SK-N-SH treated with all-trans-retinoic acid at 6 μM for 48 hours (cell line): ENCODE measurements at regions not wholly inside any gene's neighbourhood (a gene's known extent, or its start where the extent isn't known, plus 50 kb on each side); places are given as distances from the start of the nearest gene placed in this dataset.

ENCODE experiments used
- ATAC-seq: fragments of 200-7000 bp; cut with Tn5 transposase; 3 replicates; pipeline ENCODE4 v1.9.1; 2020; ENCODE audit warnings: mild to moderate bottlenecking, moderate library complexity
- ARNTL ChIP-seq: fragments of 450-650 bp; formaldehyde crosslinking; IDR thresholded peaks from 2 replicates; pipeline ENCODE4 v1.5.0; 2020; ENCODE audit warnings: low read depth, mild to moderate bottlenecking, moderate library complexity, borderline replicate concordance
- CREB5 ChIP-seq: fragments of 250-450 bp; sonication (Bioruptor Pico); IDR thresholded peaks from 2 replicates; pipeline ENCODE4 v1.5.1; 2020; ENCODE audit warnings: low read depth, mild to moderate bottlenecking, moderate library complexity
- CSDC2 ChIP-seq: fragments of 250-450 bp; sonication (Bioruptor Pico); IDR thresholded peaks from 2 replicates; pipeline ENCODE4 v1.5.0; 2020; ENCODE audit warnings: mild to moderate bottlenecking, moderate library complexity
- ESRRG ChIP-seq: fragments of 250-450 bp; sonication (Bioruptor Pico); IDR thresholded peaks from 2 replicates; pipeline ENCODE4 v1.6.1; 2021; ENCODE audit warnings: mild to moderate bottlenecking
- GLIS3 ChIP-seq: fragments of 250-450 bp; sonication (Bioruptor Pico); IDR thresholded peaks from 2 replicates; pipeline ENCODE4 v1.5.0; 2020; ENCODE audit warnings: mild to moderate bottlenecking, moderate library complexity
- ISL1 ChIP-seq: fragments of 250-450 bp; sonication (Bioruptor Pico); IDR thresholded peaks from 2 replicates; pipeline ENCODE4 v2.1.2; 2022; ENCODE audit warnings: mild to moderate bottlenecking, moderate library complexity
- OSR1 ChIP-seq: fragments of 250-450 bp; sonication (Bioruptor Pico); IDR thresholded peaks from 2 replicates; pipeline ENCODE4 v1.8.0; 2022; ENCODE audit warnings: moderate library complexity, mild to moderate bottlenecking, inconsistent platforms
- POU6F1 ChIP-seq: fragments of 250-450 bp; sonication (Bioruptor Pico); IDR thresholded peaks from 2 replicates; pipeline ENCODE4 v1.8.0; 2021; ENCODE audit warnings: low read depth, mild to moderate bottlenecking, moderate library complexity, borderline replicate concordance
- PPARA ChIP-seq: fragments of 250-450 bp; sonication (Bioruptor Pico); IDR thresholded peaks from 2 replicates; pipeline ENCODE4 v1.5.0; 2020; ENCODE audit warnings: mild to moderate bottlenecking, borderline replicate concordance
- RARB ChIP-seq: fragments of 250-450 bp; sonication (Bioruptor Pico); IDR thresholded peaks from 2 replicates; pipeline ENCODE4 v1.8.0; 2021; ENCODE audit warnings: mild to moderate bottlenecking, moderate library complexity
- SNAI2 ChIP-seq: fragments of 250-450 bp; sonication (Bioruptor Pico); IDR thresholded peaks from 2 replicates; pipeline ENCODE4 v1.5.0; 2020; ENCODE audit warnings: mild to moderate bottlenecking, moderate library complexity
- TCF4 ChIP-seq: fragments of 250-450 bp; sonication (Bioruptor Pico); IDR thresholded peaks from 2 replicates; pipeline ENCODE4 v1.8.0; 2021; ENCODE audit warnings: mild to moderate bottlenecking, moderate library complexity, borderline replicate concordance
- ZC3H10 ChIP-seq: fragments of 250-450 bp; sonication (Bioruptor Pico); IDR thresholded peaks from 2 replicates; pipeline ENCODE4 v1.5.1; 2021; ENCODE audit warnings: mild to moderate bottlenecking, moderate library complexity
- ZFP3 ChIP-seq: fragments of 250-450 bp; sonication (Bioruptor Pico); IDR thresholded peaks from 2 replicates; pipeline ENCODE4 v1.5.0; 2020; ENCODE audit warnings: mild to moderate bottlenecking, moderate library complexity
- ZFP30 ChIP-seq: fragments of 450-650 bp; formaldehyde crosslinking; IDR thresholded peaks from 2 replicates; pipeline ENCODE4 v1.5.0; 2022; ENCODE audit warnings: mild to moderate bottlenecking, moderate library complexity
- ZNF565 ChIP-seq: fragments of 450-650 bp; formaldehyde crosslinking; conservative IDR thresholded peaks from 2 replicates; pipeline ENCODE4 v1.5.0; 2020; ENCODE audit warnings: low read depth, mild to moderate bottlenecking, moderate library complexity
- ZNF70 ChIP-seq: fragments of 450-650 bp; formaldehyde crosslinking; IDR thresholded peaks from 2 replicates; pipeline ENCODE4 v1.5.0; 2020; ENCODE audit warnings: mild to moderate bottlenecking, moderate library complexity
- ZNF8 ChIP-seq: fragments of 450-650 bp; formaldehyde crosslinking; IDR thresholded peaks from 2 replicates; pipeline ENCODE4 v1.5.0; 2020; ENCODE audit warnings: mild to moderate bottlenecking, moderate library complexity
- TF ChIP-seq, protein P1 (sequence below): fragments of 250-450 bp; sonication (Bioruptor Pico); IDR thresholded peaks from 2 replicates; pipeline ENCODE4 v1.8.0; 2020; ENCODE audit warnings: mild to moderate bottlenecking, moderate library complexity, borderline replicate concordance
- TF ChIP-seq, protein P2 (sequence below): fragments of 250-450 bp; sonication (Bioruptor Pico); IDR thresholded peaks from 2 replicates; pipeline ENCODE4 v1.5.1; 2021; ENCODE audit warnings: mild to moderate bottlenecking, moderate library complexity
- TF ChIP-seq, protein P3 (sequence below): fragments of 250-450 bp; sonication (Bioruptor Pico); IDR thresholded peaks from 2 replicates; pipeline ENCODE4 v1.5.0; 2020; ENCODE audit warnings: mild to moderate bottlenecking, moderate library complexity

GRCh38 chr6:8758412-8758811, 323.1 kb upstream of the SLC35B3 start (continued):
- TF ChIP-seq ZC3H10 (CRISPR knock-in tag) (no peak), RARB (CRISPR knock-in tag) (no peak)
- TF ChIP-seq, all 23 proteins: peak for 0

DNA sequence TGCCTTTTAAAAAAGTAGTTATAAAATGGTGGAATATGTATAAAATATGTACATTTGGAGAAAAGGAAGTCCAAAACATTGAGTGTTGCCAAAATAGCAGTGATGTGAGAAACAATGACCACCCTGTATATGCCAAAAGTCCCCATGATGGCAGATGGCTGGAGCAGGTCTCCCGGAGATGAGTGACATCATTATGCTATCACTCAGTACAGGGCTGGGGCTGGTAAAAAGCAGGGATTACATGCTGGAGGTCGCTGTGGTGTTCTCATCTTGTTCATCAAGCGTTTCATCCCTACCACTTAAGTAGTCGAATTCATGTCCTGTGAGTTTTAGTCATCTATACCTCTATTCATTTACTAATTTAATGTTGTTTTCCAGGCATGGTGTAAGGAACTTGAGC, 315.3 kb upstream of the SLC35B3 start:
- ATAC-seq = no peak
- TF ChIP-seq ZNF70 (CRISPR knock-in tag) (no peak), ZNF565 (CRISPR knock-in tag) (no peak), ZC3H10 (CRISPR knock-in tag) (no peak), OSR1 (no peak), SNAI2 (CRISPR knock-in tag) (no peak)

DNA sequence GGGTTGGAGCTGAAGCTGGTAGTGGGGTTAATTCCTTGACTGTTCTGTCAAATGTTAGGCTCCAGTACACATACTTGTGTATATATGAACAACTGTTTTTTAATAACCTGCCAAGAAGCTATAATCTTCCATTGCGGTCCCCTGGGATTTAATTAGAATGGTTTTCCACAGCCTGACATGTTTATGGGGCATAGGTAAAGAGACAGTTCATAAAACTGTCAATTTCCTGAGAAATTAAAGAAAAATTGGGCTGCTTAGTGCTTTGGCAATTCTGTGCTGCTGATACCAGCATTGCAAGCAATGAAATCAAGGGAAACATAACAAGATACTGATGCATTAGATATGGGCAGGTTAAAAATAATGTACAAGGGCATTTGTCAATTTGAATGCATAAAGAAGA, 314.1 kb upstream of the SLC35B3 start:
- ATAC-seq = no peak

DNA sequence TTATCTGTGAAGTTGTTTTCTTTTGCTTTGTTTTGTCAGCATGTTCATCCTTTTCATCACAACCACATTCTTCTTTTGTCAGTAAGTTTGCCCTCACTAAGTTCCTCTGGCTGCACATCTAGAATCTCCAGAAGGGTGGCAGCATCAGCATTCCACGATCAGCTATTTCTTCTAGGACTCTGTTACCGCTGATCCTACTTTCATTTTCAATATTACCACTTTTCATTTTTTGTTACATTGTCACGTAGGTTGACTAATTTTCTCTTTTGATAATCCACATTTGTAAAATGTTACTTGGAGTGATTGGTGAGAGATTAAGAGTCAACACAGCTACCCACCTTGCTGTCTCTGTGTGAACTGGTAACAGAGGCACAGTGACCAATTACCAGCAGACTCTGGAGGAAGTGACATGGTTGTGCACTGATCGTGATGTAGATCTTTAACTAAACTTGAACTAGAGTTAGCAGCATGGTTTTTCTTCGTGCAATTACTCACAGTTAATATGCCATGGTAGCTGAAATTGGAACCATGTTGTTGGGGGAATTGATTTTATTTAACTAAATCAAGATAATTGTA, 307.9 kb upstream of the SLC35B3 start:
- TF ChIP-seq CREB5 (CRISPR knock-in tag) (no peak), ZFP3 (CRISPR knock-in tag) (no peak), TCF4 (no peak), ARNTL (no peak), CSDC2 (CRISPR knock-in tag) (no peak), SNAI2 (CRISPR knock-in tag) (no peak), ZC3H10 (CRISPR knock-in tag) (no peak), PPARA (CRISPR knock-in tag) (no peak), ISL1 (no peak)
- TF ChIP-seq, protein P1, sequence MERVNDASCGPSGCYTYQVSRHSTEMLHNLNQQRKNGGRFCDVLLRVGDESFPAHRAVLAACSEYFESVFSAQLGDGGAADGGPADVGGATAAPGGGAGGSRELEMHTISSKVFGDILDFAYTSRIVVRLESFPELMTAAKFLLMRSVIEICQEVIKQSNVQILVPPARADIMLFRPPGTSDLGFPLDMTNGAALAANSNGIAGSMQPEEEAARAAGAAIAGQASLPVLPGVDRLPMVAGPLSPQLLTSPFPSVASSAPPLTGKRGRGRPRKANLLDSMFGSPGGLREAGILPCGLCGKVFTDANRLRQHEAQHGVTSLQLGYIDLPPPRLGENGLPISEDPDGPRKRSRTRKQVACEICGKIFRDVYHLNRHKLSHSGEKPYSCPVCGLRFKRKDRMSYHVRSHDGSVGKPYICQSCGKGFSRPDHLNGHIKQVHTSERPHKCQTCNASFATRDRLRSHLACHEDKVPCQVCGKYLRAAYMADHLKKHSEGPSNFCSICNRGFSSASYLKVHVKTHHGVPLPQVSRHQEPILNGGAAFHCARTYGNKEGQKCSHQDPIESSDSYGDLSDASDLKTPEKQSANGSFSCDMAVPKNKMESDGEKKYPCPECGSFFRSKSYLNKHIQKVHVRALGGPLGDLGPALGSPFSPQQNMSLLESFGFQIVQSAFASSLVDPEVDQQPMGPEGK = no peak
- TF ChIP-seq, protein P2, sequence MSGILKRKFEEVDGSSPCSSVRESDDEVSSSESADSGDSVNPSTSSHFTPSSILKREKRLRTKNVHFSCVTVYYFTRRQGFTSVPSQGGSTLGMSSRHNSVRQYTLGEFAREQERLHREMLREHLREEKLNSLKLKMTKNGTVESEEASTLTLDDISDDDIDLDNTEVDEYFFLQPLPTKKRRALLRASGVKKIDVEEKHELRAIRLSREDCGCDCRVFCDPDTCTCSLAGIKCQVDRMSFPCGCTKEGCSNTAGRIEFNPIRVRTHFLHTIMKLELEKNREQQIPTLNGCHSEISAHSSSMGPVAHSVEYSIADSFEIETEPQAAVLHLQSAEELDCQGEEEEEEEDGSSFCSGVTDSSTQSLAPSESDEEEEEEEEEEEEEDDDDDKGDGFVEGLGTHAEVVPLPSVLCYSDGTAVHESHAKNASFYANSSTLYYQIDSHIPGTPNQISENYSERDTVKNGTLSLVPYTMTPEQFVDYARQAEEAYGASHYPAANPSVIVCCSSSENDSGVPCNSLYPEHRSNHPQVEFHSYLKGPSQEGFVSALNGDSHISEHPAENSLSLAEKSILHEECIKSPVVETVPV (CRISPR knock-in tag) = no peak

More for the DNA sequence above, 314.1 kb upstream of the SLC35B3 start:
- TF ChIP-seq, protein P3, sequence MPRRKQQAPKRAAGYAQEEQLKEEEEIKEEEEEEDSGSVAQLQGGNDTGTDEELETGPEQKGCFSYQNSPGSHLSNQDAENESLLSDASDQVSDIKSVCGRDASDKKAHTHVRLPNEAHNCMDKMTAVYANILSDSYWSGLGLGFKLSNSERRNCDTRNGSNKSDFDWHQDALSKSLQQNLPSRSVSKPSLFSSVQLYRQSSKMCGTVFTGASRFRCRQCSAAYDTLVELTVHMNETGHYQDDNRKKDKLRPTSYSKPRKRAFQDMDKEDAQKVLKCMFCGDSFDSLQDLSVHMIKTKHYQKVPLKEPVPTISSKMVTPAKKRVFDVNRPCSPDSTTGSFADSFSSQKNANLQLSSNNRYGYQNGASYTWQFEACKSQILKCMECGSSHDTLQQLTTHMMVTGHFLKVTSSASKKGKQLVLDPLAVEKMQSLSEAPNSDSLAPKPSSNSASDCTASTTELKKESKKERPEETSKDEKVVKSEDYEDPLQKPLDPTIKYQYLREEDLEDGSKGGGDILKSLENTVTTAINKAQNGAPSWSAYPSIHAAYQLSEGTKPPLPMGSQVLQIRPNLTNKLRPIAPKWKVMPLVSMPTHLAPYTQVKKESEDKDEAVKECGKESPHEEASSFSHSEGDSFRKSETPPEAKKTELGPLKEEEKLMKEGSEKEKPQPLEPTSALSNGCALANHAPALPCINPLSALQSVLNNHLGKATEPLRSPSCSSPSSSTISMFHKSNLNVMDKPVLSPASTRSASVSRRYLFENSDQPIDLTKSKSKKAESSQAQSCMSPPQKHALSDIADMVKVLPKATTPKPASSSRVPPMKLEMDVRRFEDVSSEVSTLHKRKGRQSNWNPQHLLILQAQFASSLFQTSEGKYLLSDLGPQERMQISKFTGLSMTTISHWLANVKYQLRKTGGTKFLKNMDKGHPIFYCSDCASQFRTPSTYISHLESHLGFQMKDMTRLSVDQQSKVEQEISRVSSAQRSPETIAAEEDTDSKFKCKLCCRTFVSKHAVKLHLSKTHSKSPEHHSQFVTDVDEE = no peak
- TF ChIP-seq RARB (CRISPR knock-in tag) = no peak
- TF ChIP-seq ZFP3 (CRISPR knock-in tag) = no peak
- TF ChIP-seq, all 23 proteins: peak for 0

DNA sequence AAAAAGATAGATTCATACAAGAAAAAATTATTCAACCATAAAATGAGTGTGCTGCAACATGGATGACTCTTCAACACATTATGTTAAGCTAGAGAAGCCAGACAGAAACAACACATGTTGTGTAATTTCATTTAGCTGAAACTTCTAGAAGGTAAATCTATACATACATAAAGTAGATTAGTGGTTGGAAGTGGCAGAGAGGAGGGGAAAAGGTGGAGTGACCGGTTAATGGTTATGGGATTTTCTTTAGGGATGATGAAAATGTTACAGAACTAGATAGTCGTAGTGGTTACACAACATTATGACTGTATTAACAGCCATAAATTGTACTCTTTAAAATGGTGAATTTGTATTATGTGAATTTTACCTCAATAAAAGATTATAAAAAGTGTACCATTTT, 304.1 kb upstream of the SLC35B3 start:
- no peak for ATAC-seq
- TF ChIP-seq ZNF8 = no peak
- TF ChIP-seq, protein P2 (CRISPR knock-in tag) = no peak
- TF ChIP-seq CREB5 (CRISPR knock-in tag) = no peak
- TF ChIP-seq ARNTL = no peak
- no peak for TF ChIP-seq GLIS3 (CRISPR knock-in tag)
- TF ChIP-seq ZNF565 (CRISPR knock-in tag) = no peak
- no peak for TF ChIP-seq PPARA (CRISPR knock-in tag)
- no peak for TF ChIP-seq ZFP30 (CRISPR knock-in tag)
- no peak for TF ChIP-seq ESRRG (CRISPR knock-in tag)
- TF ChIP-seq, protein P1 = no peak
- no peak for TF ChIP-seq POU6F1

More for the DNA sequence above, 307.9 kb upstream of the SLC35B3 start:
- no peak for ATAC-seq
